ENCODE measurements at regions not wholly inside any gene's neighbourhood (a gene's known extent, or its start where the extent isn't known, plus 50 kb on each side); places are given as distances from the start of the nearest gene placed in this dataset.
"Not testable (repeated sequence)": the region's sequence is repeated elsewhere in the genome, so short reads cannot be mapped to it uniquely, and the experiment has no call there.

DNA sequence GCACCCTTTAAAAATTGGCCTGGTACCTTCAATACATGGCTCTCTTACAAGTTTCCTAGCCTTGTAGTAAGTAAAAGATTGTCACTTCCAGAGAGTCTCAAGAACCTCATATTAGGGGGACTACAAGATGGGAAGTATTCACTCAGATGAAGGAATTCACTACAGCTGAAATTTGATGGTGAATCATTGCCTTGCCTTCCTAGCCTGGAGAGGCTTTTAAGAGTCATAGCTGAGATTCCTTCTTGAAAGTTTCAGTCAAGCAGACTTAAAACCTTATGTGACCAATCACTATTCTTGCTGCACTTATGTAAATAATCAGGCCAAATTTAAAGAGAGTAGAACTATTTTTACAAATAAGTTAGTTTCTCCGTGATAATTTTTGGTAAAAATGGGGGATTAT, 451.6 kb downstream of the TRHDE start:
- Mint-ChIP-seq H3K4me3 (no peak overlapping the region), H3K36me3 (no peaks in the 10 kb centered on the region), H3K27ac (no peak overlapping the region), H3K27me3 (no peaks in the 10 kb centered on the region), H3K4me1 (no peaks in the 10 kb centered on the region), H3K9me3 (no peaks in the 10 kb centered on the region)
- ATAC-seq = no peak

DNA sequence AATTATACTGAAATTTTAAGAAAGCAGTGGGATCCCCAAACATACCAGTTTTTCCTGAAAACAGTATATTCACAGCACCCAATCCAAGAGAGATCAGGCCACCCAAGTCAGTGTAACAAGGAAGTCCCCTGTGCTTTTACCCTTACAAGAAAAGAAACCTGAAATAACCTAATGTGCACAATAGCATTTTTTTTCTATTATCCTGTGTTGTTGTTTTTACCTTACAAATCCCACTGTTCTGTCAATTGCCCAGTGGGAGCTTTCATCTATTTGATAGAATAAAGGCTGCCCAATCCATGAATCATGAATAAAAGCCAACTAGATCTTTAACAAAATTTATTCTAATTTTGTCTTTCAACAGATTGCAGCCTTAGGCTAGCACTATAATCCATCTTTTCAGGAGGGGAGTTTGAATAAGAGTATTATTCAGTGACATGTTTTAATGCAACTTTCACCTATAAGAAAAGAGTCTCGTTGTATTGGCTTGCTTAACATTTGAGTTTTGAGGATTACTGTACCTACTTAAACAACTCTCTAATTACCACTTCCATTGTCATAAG, 457.4 kb downstream of the TRHDE start:
- Mint-ChIP-seq H3K4me3 (no peak overlapping the region), H3K27me3 (no peaks in the 10 kb centered on the region), H3K27ac (no peak overlapping the region), H3K4me1 (no peaks in the 10 kb centered on the region), H3K36me3 (no peaks in the 10 kb centered on the region), H3K9me3 (peaks cover 6% of the 10 kb centered on the region)
- ATAC-seq = no peak

DNA sequence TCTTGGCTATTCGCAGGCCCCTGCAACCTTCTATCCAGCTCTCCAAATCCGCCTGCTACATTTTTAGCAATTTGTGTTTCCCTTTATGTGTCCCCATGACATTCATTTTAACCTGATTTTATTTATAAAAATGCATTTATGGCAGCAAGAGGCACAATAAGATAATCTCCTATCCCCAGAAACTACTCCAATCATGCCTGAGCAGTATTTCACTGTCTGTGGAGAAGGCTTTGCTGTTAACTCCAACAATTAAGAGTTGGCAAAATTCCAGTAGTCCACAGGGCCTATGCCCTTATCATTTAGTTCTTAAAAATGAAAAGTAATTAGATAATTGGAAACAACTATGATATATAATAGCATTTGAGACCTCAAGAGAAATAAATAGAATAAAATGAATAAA, 462.4 kb downstream of the TRHDE start:
- peaks cover 6% of the 10 kb centered on the region for H3K9me3 Mint-ChIP-seq
- no peak for ATAC-seq
- H3K4me3 Mint-ChIP-seq = no peak overlapping the region
- no peaks in the 10 kb centered on the region for H3K36me3 Mint-ChIP-seq
- no peaks in the 10 kb centered on the region for H3K27me3 Mint-ChIP-seq
- H3K4me1 Mint-ChIP-seq = no peaks in the 10 kb centered on the region
- H3K27ac Mint-ChIP-seq = no peak overlapping the region

DNA sequence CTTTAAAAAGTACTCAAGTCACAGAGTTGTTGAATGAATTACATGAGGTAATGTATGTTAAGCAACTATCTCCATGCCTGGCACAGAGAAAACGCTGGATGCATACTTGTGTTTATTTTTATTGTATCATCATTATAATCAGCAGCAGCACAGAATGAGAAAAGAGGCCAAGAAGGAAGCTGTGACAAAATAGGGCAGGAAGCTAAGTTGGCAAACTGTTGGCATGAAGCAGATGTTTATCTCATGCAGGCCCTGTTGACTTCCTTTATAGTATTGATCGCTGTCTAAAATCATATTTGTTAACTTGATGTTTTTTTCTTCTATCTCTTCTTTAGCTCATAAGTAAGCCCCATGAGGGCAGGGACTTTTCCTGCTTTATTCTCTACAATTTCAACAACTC, 466.6 kb downstream of the TRHDE start:
- no peaks in the 10 kb centered on the region for H3K4me1 Mint-ChIP-seq

DNA sequence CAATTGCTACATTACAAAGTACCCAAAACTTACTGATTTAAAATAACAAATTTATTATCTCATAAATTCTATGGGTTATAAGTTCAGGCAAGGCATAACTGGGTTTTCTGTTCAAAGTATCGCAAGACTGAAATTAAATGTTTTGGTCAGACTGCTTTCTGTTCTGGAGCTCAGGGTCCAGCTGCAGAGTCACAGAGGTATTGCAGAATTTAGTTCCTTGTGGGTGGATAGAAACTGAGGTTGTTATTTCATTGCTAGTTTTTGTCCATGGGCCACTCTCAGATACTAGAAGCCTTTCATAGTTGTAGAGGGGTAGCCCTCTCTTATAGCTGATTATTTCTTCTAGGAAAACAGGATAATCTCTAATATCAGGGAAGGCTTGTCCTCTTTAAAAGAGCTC, 467.9 kb downstream of the TRHDE start:
- Mint-ChIP-seq H3K9me3 (peaks cover 14% of the 10 kb centered on the region), H3K27ac (no peak overlapping the region), H3K4me1 (no peaks in the 10 kb centered on the region), H3K4me3 (no peak overlapping the region), H3K36me3 (no peaks in the 10 kb centered on the region), H3K27me3 (no peaks in the 10 kb centered on the region)
- no peak for ATAC-seq

More for the DNA sequence above, 466.6 kb downstream of the TRHDE start:
- Mint-ChIP-seq H3K4me3 (no peak overlapping the region), H3K27me3 (no peaks in the 10 kb centered on the region), H3K36me3 (no peaks in the 10 kb centered on the region), H3K9me3 (peaks cover 10% of the 10 kb centered on the region), H3K27ac (no peak overlapping the region)
- no peak for ATAC-seq

DNA sequence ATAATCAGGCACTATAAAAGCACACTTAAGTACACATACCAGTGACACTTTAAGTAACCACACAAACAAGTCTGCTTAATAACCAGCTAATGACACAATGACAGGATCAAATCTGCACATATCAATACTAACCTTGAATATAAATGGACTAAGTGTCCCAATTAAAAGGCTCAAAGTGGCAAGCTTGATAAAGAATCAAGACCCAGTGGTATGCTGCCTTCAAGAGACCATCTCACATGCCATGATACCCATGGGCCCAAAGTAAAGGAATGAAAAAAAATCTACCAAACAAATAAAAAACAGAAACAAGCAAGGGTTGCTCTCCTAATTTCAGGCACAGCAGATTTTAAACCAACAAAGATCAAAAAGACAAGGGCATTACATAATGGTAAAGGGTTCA, 470.4 kb downstream of the TRHDE start:
- H3K9me3 Mint-ChIP-seq = peaks cover 14% of the 10 kb centered on the region
- no peak overlapping the region for H3K4me3 Mint-ChIP-seq
- no peaks in the 10 kb centered on the region for H3K36me3 Mint-ChIP-seq
- no peaks in the 10 kb centered on the region for H3K4me1 Mint-ChIP-seq
- no peak for ATAC-seq
- no peak overlapping the region for H3K27ac Mint-ChIP-seq
- H3K27me3 Mint-ChIP-seq = no peaks in the 10 kb centered on the region

DNA sequence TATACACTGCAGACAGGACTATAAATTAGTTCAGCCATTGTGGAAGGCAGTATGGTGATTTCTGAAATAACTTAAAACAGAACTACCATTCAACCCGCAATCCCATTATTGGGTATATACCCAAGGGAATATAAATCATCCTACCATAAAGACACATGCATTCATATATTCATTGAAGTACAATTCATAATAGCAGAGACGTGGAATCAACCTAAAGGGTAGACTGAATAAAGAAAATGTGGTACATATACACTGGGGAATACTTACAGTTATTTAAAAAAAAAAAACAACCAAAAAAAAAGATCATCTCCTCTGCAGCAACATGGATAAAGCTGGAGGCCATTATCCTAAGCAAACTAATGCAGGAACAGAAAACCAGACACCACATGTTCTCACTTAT, 473.9 kb downstream of the TRHDE start:
- ATAC-seq = no peak
- Mint-ChIP-seq H3K27me3 (no peaks in the 10 kb centered on the region), H3K9me3 (peaks cover 14% of the 10 kb centered on the region), H3K4me3 (no peak overlapping the region), H3K4me1 (no peaks in the 10 kb centered on the region), H3K27ac (no peak overlapping the region), H3K36me3 (no peaks in the 10 kb centered on the region)

DNA sequence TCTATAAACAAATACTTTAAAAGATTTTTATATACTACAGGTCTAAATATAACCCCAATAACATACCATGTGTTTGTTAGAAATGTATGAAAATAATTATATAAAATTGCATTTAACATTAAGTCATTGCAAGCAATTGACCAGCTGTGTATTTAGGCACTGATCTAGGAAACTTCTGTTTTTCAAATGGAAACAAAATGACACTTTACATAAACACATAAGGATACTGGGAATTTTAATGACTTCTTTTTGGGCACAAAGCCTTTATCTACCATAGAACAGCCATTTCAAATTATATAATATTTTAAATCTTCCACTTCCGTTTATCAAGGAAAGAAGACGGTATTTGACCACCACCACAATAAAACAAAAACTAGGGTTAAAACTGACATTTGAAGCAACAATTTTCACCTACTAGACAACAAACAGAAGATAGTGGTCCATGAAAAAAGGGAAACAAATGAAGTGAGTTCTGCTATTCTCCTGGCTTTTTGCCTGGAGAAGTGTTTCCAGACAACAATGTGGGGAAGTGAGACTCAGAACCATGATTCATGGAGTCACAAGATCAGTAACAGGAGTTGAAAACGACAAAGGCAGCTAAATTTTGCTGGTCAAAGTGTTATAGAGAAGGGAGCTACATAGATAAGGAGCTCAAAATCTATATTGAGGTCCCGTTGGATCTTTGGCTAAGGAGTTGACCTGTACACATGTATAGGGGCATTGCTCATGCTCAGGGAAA, 475.1 kb downstream of the TRHDE start:
- no peak overlapping the region for H3K27ac Mint-ChIP-seq
- no peaks in the 10 kb centered on the region for H3K4me1 Mint-ChIP-seq
- no peak overlapping the region for H3K4me3 Mint-ChIP-seq
- no peaks in the 10 kb centered on the region for H3K36me3 Mint-ChIP-seq
- H3K9me3 Mint-ChIP-seq = peaks cover 8% of the 10 kb centered on the region
- no peaks in the 10 kb centered on the region for H3K27me3 Mint-ChIP-seq
- no peak for ATAC-seq

DNA sequence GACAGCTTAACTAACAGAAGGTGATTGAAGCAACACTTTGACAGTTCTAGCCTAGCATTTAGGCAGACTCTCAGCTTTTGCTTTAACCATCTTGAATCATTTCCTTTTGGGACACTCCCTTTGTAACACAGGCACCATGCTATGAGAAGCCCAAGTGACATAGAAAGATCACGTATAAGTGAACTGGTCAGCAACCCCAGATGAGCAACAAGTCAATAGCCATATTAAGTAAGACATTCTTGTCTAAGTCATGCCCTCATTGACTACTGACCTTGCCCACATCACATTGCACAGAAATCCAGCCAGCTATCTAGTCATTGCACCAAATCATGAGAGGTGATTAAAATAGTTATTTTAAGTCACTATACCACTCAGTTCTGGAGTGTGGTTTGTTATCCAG, 476.8 kb downstream of the TRHDE start:
- Mint-ChIP-seq H3K4me3 (no peak overlapping the region), H3K27ac (no peak overlapping the region), H3K9me3 (peaks cover 6% of the 10 kb centered on the region), H3K4me1 (no peaks in the 10 kb centered on the region), H3K27me3 (no peaks in the 10 kb centered on the region), H3K36me3 (no peaks in the 10 kb centered on the region)
- ATAC-seq = no peak

DNA sequence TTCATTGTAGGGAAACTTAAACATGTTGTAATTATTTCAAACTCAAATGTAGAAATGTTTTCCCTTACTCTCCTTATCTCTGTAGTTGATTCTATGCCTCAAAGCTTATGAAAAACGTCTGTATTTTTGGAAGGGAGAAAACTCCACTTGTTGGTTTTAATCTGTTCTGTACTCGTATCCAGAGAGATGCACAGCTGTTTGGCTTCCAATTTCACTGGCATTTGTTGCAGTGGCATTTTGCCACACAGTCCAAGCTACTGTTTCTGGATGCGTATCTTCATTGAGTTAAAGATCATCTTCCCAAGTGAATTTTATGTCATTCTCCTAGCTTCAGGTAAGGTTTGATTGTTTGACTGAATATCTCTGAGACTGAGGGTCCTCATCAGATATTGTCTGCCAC, 481.4 kb downstream of the TRHDE start:
- no peak overlapping the region for H3K27ac Mint-ChIP-seq
- H3K9me3 Mint-ChIP-seq = peaks cover 12% of the 10 kb centered on the region
- H3K27me3 Mint-ChIP-seq = no peaks in the 10 kb centered on the region
- H3K36me3 Mint-ChIP-seq = peaks cover 3% of the 10 kb centered on the region
- no peaks in the 10 kb centered on the region for H3K4me1 Mint-ChIP-seq
- H3K4me3 Mint-ChIP-seq = no peak overlapping the region
- no peak for ATAC-seq

DNA sequence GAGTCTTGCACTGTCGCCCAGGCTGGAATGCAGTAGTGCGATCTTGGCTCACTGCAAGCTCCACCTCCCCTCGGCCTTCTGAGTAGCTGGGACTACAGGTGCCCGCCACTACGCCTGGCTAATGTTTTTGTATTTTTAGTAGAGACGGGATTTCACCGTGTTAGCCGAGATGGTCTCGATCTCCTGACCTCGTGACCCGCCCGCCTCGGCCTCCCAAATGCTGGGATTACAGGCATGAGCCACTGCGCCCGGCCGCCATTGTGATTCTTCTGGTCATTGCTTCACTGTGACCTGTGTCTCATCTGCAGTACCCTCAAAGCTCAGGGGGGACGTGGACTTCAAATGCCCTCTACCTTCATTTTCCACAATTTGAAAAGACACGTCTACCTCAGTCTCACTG, 481.9 kb downstream of the TRHDE start:
- ATAC-seq, H3K27me3 Mint-ChIP-seq, H3K27ac Mint-ChIP-seq, H3K36me3 Mint-ChIP-seq, H3K4me1 Mint-ChIP-seq, H3K4me3 Mint-ChIP-seq: not testable (repeated sequence)
- H3K9me3 Mint-ChIP-seq = peaks cover 14% of the 10 kb centered on the region

DNA sequence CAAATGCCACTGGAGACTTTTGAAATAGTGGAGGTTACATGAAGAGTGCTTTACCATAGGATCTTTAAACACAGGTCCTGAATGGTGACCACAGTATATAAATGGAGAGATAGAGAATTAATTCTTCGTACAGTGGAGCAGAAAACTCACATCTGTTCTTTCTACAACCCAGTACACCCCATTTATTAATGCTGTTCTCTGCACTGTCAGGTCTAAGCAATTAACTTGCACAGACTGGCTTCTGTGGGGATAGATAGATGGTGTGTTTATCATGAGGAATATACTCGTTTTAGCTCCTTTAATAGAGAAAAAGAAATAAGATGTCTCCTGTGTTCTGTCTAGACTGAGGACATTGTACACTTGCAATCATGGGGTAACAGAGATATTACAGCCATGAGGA, 494.3 kb downstream of the TRHDE start:
- Mint-ChIP-seq H3K4me1 (no peaks in the 10 kb centered on the region), H3K9me3 (peaks cover 7% of the 10 kb centered on the region), H3K27ac (no peak overlapping the region), H3K36me3 (no peaks in the 10 kb centered on the region), H3K4me3 (no peak overlapping the region), H3K27me3 (no peaks in the 10 kb centered on the region)
- ATAC-seq = no peak

DNA sequence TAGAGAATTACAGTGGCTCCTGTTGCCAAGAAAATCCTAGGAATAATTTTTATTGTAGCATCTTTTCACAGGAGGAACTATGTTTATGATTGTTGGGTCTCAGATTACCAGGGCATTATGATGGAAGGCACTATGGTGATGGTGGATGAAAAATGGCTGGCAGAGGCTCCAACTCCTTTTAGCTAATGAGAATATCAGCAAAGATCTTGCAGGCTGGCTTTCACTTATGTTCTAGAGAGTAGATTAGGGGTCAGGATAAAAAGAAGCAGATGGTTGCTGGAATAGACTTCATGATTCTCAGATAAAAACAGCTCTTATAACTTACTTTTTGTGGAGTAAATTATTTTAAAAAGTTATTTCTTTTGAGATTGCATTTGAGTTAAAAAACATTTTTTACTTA, 501.9 kb downstream of the TRHDE start:
- H3K4me1 Mint-ChIP-seq = no peaks in the 10 kb centered on the region
- no peak overlapping the region for H3K4me3 Mint-ChIP-seq
- H3K27ac Mint-ChIP-seq = no peak overlapping the region
- peaks cover 3% of the 10 kb centered on the region for H3K9me3 Mint-ChIP-seq
- H3K27me3 Mint-ChIP-seq = no peaks in the 10 kb centered on the region
- ATAC-seq = no peak
- H3K36me3 Mint-ChIP-seq = no peaks in the 10 kb centered on the region

DNA sequence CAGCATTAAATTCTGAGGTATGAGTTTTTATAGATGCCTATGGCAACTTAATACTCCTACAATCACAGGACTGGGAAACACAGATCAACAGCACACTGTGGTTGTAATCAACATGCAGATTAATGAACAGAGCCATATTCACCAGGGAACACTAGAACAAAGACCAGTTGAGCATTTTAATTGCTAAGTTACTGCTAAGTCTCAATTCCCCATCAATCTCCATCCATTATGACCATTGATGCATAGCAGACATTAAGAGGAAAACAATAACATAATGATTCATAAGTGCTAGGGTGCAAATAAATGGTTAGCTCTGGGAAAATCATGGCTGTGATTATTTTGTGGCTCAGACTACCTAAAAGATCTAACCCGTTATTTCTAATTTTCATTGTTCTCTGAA, 505.6 kb downstream of the TRHDE start:
- no peak overlapping the region for H3K27ac Mint-ChIP-seq
- H3K27me3 Mint-ChIP-seq = no peaks in the 10 kb centered on the region
- no peaks in the 10 kb centered on the region for H3K9me3 Mint-ChIP-seq
- H3K4me3 Mint-ChIP-seq = no peak overlapping the region
- ATAC-seq = no peak
- no peaks in the 10 kb centered on the region for H3K36me3 Mint-ChIP-seq
- no peaks in the 10 kb centered on the region for H3K4me1 Mint-ChIP-seq

DNA sequence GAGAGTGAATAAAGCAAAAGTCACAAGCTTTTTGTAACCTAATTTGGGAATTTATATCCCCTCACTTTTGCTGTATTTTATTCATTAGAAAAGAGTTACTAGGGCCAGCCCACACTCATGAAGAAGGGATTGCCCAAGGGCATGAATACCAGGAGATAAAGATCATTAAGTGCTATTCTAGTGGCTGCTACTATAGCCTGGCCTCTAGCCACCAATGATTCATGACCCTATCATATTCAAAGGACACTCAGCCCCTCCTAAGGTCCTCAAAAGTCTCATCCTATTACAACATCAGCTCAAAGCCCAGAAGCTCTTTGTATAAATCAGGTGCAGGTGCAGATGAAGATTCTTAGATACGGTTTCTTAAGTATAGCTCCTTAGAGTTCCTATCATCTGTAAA, 518.1 kb downstream of the TRHDE start:
- Mint-ChIP-seq H3K27me3 (no peaks in the 10 kb centered on the region), H3K4me3 (no peak overlapping the region), H3K9me3 (peaks cover 9% of the 10 kb centered on the region), H3K27ac (no peak overlapping the region), H3K4me1 (no peaks in the 10 kb centered on the region), H3K36me3 (no peaks in the 10 kb centered on the region)
- no peak for ATAC-seq

DNA sequence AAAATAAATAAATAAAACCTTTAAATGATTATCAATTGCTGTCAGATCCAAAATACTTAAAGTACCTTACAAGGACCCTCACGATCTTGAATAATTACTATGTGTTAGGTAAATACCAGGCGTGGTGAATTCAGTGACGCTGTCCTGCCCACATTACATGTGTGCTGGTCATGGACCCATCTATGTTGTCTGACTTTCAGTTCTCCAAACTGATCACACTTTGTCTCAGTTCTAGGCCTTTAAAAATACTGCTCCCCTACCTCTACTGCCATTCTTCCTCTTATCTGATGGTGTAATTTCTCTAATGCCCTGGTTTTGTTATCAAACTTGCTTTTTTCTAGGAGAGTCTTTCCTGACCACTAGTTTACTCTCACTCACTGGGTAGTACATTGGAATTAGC, 520.7 kb downstream of the TRHDE start:
- H3K4me3 Mint-ChIP-seq = no peak overlapping the region
- H3K36me3 Mint-ChIP-seq = no peaks in the 10 kb centered on the region
- H3K9me3 Mint-ChIP-seq = peaks cover 12% of the 10 kb centered on the region
- no peak overlapping the region for H3K27ac Mint-ChIP-seq
- no peaks in the 10 kb centered on the region for H3K27me3 Mint-ChIP-seq
- ATAC-seq = peak; percentile 56
- no peaks in the 10 kb centered on the region for H3K4me1 Mint-ChIP-seq

All from stimulated activated memory B cell treated with anti-CD40 and anti-IgM and Interleukin-4, amounts not matched to agents 10 μg/mL and 1 μg/mL and 100 μg/mL, for 72 hours (primary cell).